Spinal cord (tissue), 10 donors: ENCODE measurements at regions not wholly inside any gene's neighbourhood (a gene's known extent, or its start where the extent isn't known, plus 50 kb on each side); places are given as distances from the start of the nearest gene placed in this dataset. TPM values are rescaled to one million over a fixed set of nuclear protein-coding genes. Genes with fewer than 3 reads are reported as not detected.
"Not testable (repeated sequence)": the region's sequence is repeated elsewhere in the genome, so short reads cannot be mapped to it uniquely, and the experiment has no call there.

Source experiments
- DNase-seq, 6 donors: peaks; one replicate each; pipeline versions ENCODE4 v3.0.0 to v3.0.0-alpha.2; 2013 to 2015; ENCODE audit warnings: low spot score in 6 of 6, low read depth in 4 of 6
- H3K27ac ChIP-seq: one replicate; pipeline ENCODE4 v1.5.1; 2013; ENCODE audit warnings: low read depth, low read length, control low read depth
- H3K27me3 ChIP-seq: one replicate; pipeline ENCODE4 v1.6.1; 2013; ENCODE audit warnings: low read length; ENCODE audit not compliant: control insufficient read depth, insufficient read depth
- H3K36me3 ChIP-seq: one replicate; pipeline ENCODE4 v1.6.1; 2013; ENCODE audit warnings: low read length; ENCODE audit not compliant: control insufficient read depth, insufficient read depth
- H3K4me1 ChIP-seq: one replicate; pipeline ENCODE4 v1.6.1; 2013; ENCODE audit warnings: low read length; ENCODE audit not compliant: control insufficient read depth, insufficient read depth
- H3K4me3 ChIP-seq: one replicate; pipeline ENCODE4 v1.5.1; 2013; ENCODE audit warnings: low read depth, low read length, control low read depth
- H3K9me3 ChIP-seq: one replicate; pipeline ENCODE4 v1.6.1; 2013; ENCODE audit warnings: low read length; ENCODE audit not compliant: control insufficient read depth, insufficient read depth
- WGBS: methylation state at CpG from one replicate; pipeline ENCODE4 v1.1.5; 2013; ENCODE audit warnings: missing lambda C conversion rate; ENCODE audit not compliant: insufficient coverage; 5-methylcytosine and 5-hydroxymethylcytosine counted together
- small RNA-seq: library from RNA; depleted of rRNA; stranded (forward); fragments of <200 nt; gene quantifications from one replicate; pipeline ENCODE3, GENCODE V24; 2014; ENCODE audit warnings: low replicate concordance
- donor health status: healthy.

- H3K9me3 ChIP-seq, H3K36me3 ChIP-seq, H3K27ac ChIP-seq, H3K4me1 ChIP-seq, DNase-seq, H3K27me3 ChIP-seq, H3K4me3 ChIP-seq: not testable (repeated sequence)
- 33% methylated on average over 1 of the region's 4 CpGs for WGBS
Measured at GRCh38 chr21:9978371-9978770, 543.0 kb upstream of the TPTE start.

GRCh38 chr21:9997507-9997906 lies 523.9 kb upstream of the TPTE start:
- not testable (repeated sequence) for DNase-seq, H3K27ac ChIP-seq, H3K27me3 ChIP-seq, H3K36me3 ChIP-seq, H3K9me3 ChIP-seq, H3K4me3 ChIP-seq, H3K4me1 ChIP-seq
- whole genome bisulfite sequencing = no CpG with 5 or more reads among the region's 2 CpGs

- H3K9me3 ChIP-seq, DNase-seq, H3K4me1 ChIP-seq, H3K36me3 ChIP-seq, H3K27ac ChIP-seq, H3K4me3 ChIP-seq, H3K27me3 ChIP-seq: not testable (repeated sequence)
- WGBS = 47% methylated on average over 4 of the region's 6 CpGs
Measured at GRCh38 chr21:10002762-10003313, 518.5 kb upstream of the TPTE start.

- H3K4me3 ChIP-seq, H3K27me3 ChIP-seq, DNase-seq, H3K4me1 ChIP-seq, H3K27ac ChIP-seq, H3K9me3 ChIP-seq, H3K36me3 ChIP-seq: not testable (repeated sequence)
- no CpG with 5 or more reads among the region's 2 CpGs for WGBS
Measured at GRCh38 chr21:10005791-10006190, 515.6 kb upstream of the TPTE start.

- H3K4me3 ChIP-seq, H3K27me3 ChIP-seq, H3K4me1 ChIP-seq, DNase-seq, H3K27ac ChIP-seq, H3K36me3 ChIP-seq, H3K9me3 ChIP-seq: not testable (repeated sequence)
- WGBS = 11% methylated on average over 1 of the region's 2 CpGs
Measured at GRCh38 chr21:10016991-10017390, 504.4 kb upstream of the TPTE start.

GRCh38 chr21:10017757-10018156 lies 503.6 kb upstream of the TPTE start:
- not testable (repeated sequence) for H3K27ac ChIP-seq, H3K4me3 ChIP-seq, H3K4me1 ChIP-seq, H3K27me3 ChIP-seq, DNase-seq, H3K36me3 ChIP-seq, H3K9me3 ChIP-seq
- WGBS = 29% methylated on average over 3 of the region's 4 CpGs

GRCh38 chr21:10021462-10021861 lies 499.9 kb upstream of the TPTE start:
- H3K4me1 ChIP-seq, H3K27ac ChIP-seq, H3K36me3 ChIP-seq, H3K27me3 ChIP-seq, H3K4me3 ChIP-seq, H3K9me3 ChIP-seq, DNase-seq: not testable (repeated sequence)
- no CpG with 5 or more reads among the region's 3 CpGs for WGBS

GRCh38 chr21:10022745-10023144 lies 498.6 kb upstream of the TPTE start:
- DNase-seq, H3K36me3 ChIP-seq, H3K27me3 ChIP-seq, H3K27ac ChIP-seq, H3K4me1 ChIP-seq, H3K9me3 ChIP-seq, H3K4me3 ChIP-seq: not testable (repeated sequence)
- WGBS = no CpG with 5 or more reads among the region's 2 CpGs

Small RNA genes in the stretch of these regions (small RNA-seq; reads per million reads assigned to genes)
- gene AC018692.3 = not detected
- 0.22 reads per million, percentile 11 among the genes with 10 or more reads in this experiment for gene RF00003
- gene RF00156 = not detected
- not detected for gene RN7SL52P
